ENCODE measurements at regions not wholly inside any gene's neighbourhood (a gene's known extent, or its start where the extent isn't known, plus 50 kb on each side); places are given as distances from the start of the nearest gene placed in this dataset.

- TF ChIP-seq CTCF (IDR thresholded peaks at IDR 0.05; ENCODE audit: low read length) (no peak), EZH2phosphoT487 (IDR thresholded peaks at IDR 0.05; ENCODE audit: low read length) (no peak), EZH2 (optimal IDR thresholded peaks at IDR 0.05; ENCODE audit: low read depth, low read length) (no peak)
Observed at GRCh38 chr18:5669585-5669984, 125.8 kb upstream of the EPB41L3 start.
